Calu3 (cell line): ENCODE measurements at regions not wholly inside any gene's neighbourhood (a gene's known extent, or its start where the extent isn't known, plus 50 kb on each side); places are given as distances from the start of the nearest gene placed in this dataset.

Experiments
- BruUV-seq: library from RNA; stranded (reverse); fragments of 400-500 nt; replicated peaks from 2 replicates; lab custom pipeline; 2021; lab: Mats Ljungman, UMichigan
- CTCF ChIA-PET: fragments of 300-600 bp; sonication (Branson Sonifier 250); formaldehyde crosslinking; loops from one replicate; lab custom pipeline; 2022; ENCODE audit warnings: antibody characterized with exemption; lab: Charles Lee
- DNase-seq: peaks from one replicate; pipeline ENCODE4 v3.0.0; 2022
- H3K27ac Mint-ChIP-seq: one replicate; pipeline ENCODE4 v1.8.0; 2022; ENCODE audit warnings: mixed read lengths; ENCODE audit not compliant: unreplicated experiment
- H3K27me3 Mint-ChIP-seq: one replicate; pipeline ENCODE4 v1.8.0; 2022; ENCODE audit warnings: mixed read lengths; ENCODE audit not compliant: unreplicated experiment
- H3K36me3 Mint-ChIP-seq: one replicate; pipeline ENCODE4 v1.8.0; 2022; ENCODE audit warnings: mild to moderate bottlenecking, moderate library complexity, mixed read lengths; ENCODE audit not compliant: insufficient read depth, unreplicated experiment
- H3K4me1 Mint-ChIP-seq: one replicate; pipeline ENCODE4 v1.8.0; 2022; ENCODE audit warnings: mild to moderate bottlenecking, low read depth, mixed read lengths; ENCODE audit not compliant: unreplicated experiment
- H3K4me3 Mint-ChIP-seq: one replicate; pipeline ENCODE4 v1.8.0; 2022; ENCODE audit warnings: mild to moderate bottlenecking, low read depth, moderate library complexity, mixed read lengths; ENCODE audit not compliant: unreplicated experiment
- H3K9me3 Mint-ChIP-seq: one replicate; pipeline ENCODE4 v1.8.0; 2022; ENCODE audit warnings: low read depth, mixed read lengths; ENCODE audit not compliant: unreplicated experiment
- CTCF ChIP-seq: fragments of 200-600 bp; IDR thresholded peaks from one replicate; pipeline ENCODE4 v1.8.0; 2022; ENCODE audit warnings: antibody characterized with exemption; ENCODE audit not compliant: unreplicated experiment
- intact Hi-C: fragments of 100-400 bp; cut with micrococcal nuclease; formaldehyde crosslinking; loops from one replicate; pipeline ENCODE4 v1.10.0; 2022; ENCODE audit not compliant: unreplicated experiment

GRCh38 chr6:4480788-4481735 lies 295.1 kb upstream of the CDYL start:
- H3K27me3 Mint-ChIP-seq = peaks cover 14% of the 10 kb centered on the region
- no peak overlapping the region for H3K4me3 Mint-ChIP-seq
- BruUV-seq = no TSS peak
- no peak for DNase-seq
- H3K36me3 Mint-ChIP-seq = peaks cover 4% of the 10 kb centered on the region
- H3K9me3 Mint-ChIP-seq = no peaks in the 10 kb centered on the region
- intact Hi-C loops = no loop called here
- no peak overlapping the region for H3K27ac Mint-ChIP-seq
- CTCF ChIA-PET = no interaction called here
- peaks cover 8% of the 10 kb centered on the region for H3K4me1 Mint-ChIP-seq
- no peak for TF ChIP-seq CTCF

GRCh38 chr6:4478098-4478497 lies 298.1 kb upstream of the CDYL start:
- BruUV-seq = no TSS peak
- Mint-ChIP-seq H3K4me3 (no peak overlapping the region), H3K27ac (no peak overlapping the region), H3K36me3 (peaks cover 4% of the 10 kb centered on the region), H3K27me3 (peaks cover 17% of the 10 kb centered on the region), H3K9me3 (no peaks in the 10 kb centered on the region), H3K4me1 (peaks cover 8% of the 10 kb centered on the region)
- TF ChIP-seq CTCF = no peak
- no peak for DNase-seq
- intact Hi-C loops = no loop called here
- CTCF ChIA-PET = no interaction called here

- Mint-ChIP-seq H3K36me3 (no peaks in the 10 kb centered on the region), H3K9me3 (peaks cover 13% of the 10 kb centered on the region), H3K27me3 (peaks cover 17% of the 10 kb centered on the region), H3K4me1 (peaks cover 8% of the 10 kb centered on the region), H3K4me3 (no peak overlapping the region), H3K27ac (no peak overlapping the region)
- BruUV-seq = no TSS peak
- intact Hi-C loops = no loop called here
- CTCF ChIA-PET = no interaction called here
- no peak for DNase-seq
- TF ChIP-seq CTCF = no peak
Measured at GRCh38 chr6:4474810-4475209, 301.4 kb upstream of the CDYL start.

GRCh38 chr6:4472969-4473642 lies 303.1 kb upstream of the CDYL start:
- Mint-ChIP-seq H3K4me3 (no peak overlapping the region), H3K36me3 (no peaks in the 10 kb centered on the region), H3K9me3 (peaks cover 16% of the 10 kb centered on the region), H3K27ac (no peak overlapping the region), H3K27me3 (peaks cover 17% of the 10 kb centered on the region), H3K4me1 (peaks cover 8% of the 10 kb centered on the region)
- CTCF ChIA-PET = no interaction called here
- BruUV-seq = no TSS peak
- no peak for TF ChIP-seq CTCF
- intact Hi-C loops = no loop called here
- DNase-seq = no peak
